H54 (cell line): ENCODE measurements at regions not wholly inside any gene's neighbourhood (a gene's known extent, or its start where the extent isn't known, plus 50 kb on each side); places are given as distances from the start of the nearest gene placed in this dataset.
A peak's percentile ranks its signal among the peaks of the same experiment; 100 is the strongest.

Experiments used
- DNase-seq: peaks from one replicate; pipeline ENCODE4 v3.0.0; 2011; ENCODE audit warnings: low spot score, mixed read lengths; ENCODE audit not compliant: insufficient read length
- FAIRE-seq: peaks from 3 replicates; lab custom pipeline; 2011; peaks lifted over from hg19 to GRCh38; lab: Jason Lieb, UNC
- POLR2A ChIP-seq: IDR thresholded peaks from 2 replicates; pipeline ENCODE4 v1.6.1; 2011; ENCODE audit warnings: low read depth, mild to moderate bottlenecking, low read length

- FAIRE-seq (no peak), DNase-seq (no peak)
- TF ChIP-seq POLR2A, result no peak
These were observed 97.6 kb downstream of the RPE65 start for GRCh38 chr1:68352202-68352601.

GRCh38 chr1:68347415-68347814, 102.3 kb downstream of the RPE65 start:
- FAIRE-seq (no peak), DNase-seq (no peak)
- TF ChIP-seq POLR2A, result no peak

- TF ChIP-seq POLR2A, result no peak
- no peak for FAIRE-seq
- DNase-seq, result no peak
These were observed 103.5 kb downstream of the RPE65 start for GRCh38 chr1:68346188-68346808.

- DNase-seq, result no peak
- TF ChIP-seq POLR2A, result no peak
- FAIRE-seq, result no peak
These were observed 105.5 kb downstream of the RPE65 start for GRCh38 chr1:68344208-68344607.

GRCh38 chr1:68340951-68341350, 108.6 kb upstream of the WLS start:
- FAIRE-seq (no peak), DNase-seq (no peak)
- no peak for TF ChIP-seq POLR2A

GRCh38 chr1:68339505-68339904, 107.2 kb upstream of the WLS start:
- DNase-seq (no peak), FAIRE-seq (no peak)
- TF ChIP-seq POLR2A, result no peak

- no peak for DNase-seq
- FAIRE-seq, result no peak
- TF ChIP-seq POLR2A, result no peak
These were observed 105.8 kb upstream of the WLS start for GRCh38 chr1:68338081-68338480.

- no peak for TF ChIP-seq POLR2A
- FAIRE-seq (no peak), DNase-seq (no peak)
These were observed 99.7 kb upstream of the WLS start for GRCh38 chr1:68332041-68332440.

GRCh38 chr1:68331117-68331865, 99.0 kb upstream of the WLS start:
- TF ChIP-seq POLR2A, result no peak
- DNase-seq (no peak), FAIRE-seq (peak; percentile 82)

- FAIRE-seq, result no peak
- DNase-seq, result no peak
- no peak for TF ChIP-seq POLR2A
These were observed 98.1 kb upstream of the WLS start for GRCh38 chr1:68330391-68330790.

- no peak for FAIRE-seq
- no peak for TF ChIP-seq POLR2A
- no peak for DNase-seq
These were observed 96.9 kb upstream of the WLS start for GRCh38 chr1:68329096-68329835.

GRCh38 chr1:68328490-68328889, 96.2 kb upstream of the WLS start:
- no peak for TF ChIP-seq POLR2A
- no peak for FAIRE-seq
- DNase-seq, result no peak

GRCh38 chr1:68327414-68327813, 95.1 kb upstream of the WLS start:
- FAIRE-seq, result no peak
- no peak for TF ChIP-seq POLR2A
- no peak for DNase-seq

- no peak for FAIRE-seq
- no peak for DNase-seq
- TF ChIP-seq POLR2A, result no peak
These were observed 94.2 kb upstream of the WLS start for GRCh38 chr1:68326481-68326880.
